GM19324 (cell line): ENCODE measurements at regions not wholly inside any gene's neighbourhood (a gene's known extent, or its start where the extent isn't known, plus 50 kb on each side); places are given as distances from the start of the nearest gene placed in this dataset.
"Not testable (repeated sequence)": the region's sequence is repeated elsewhere in the genome, so short reads cannot be mapped to it uniquely, and the experiment has no call there.

ENCODE experiments used
- ATAC-seq: cut with Tn5 transposase; IDR thresholded peaks from one replicate; pipeline ENCODE4 v1.9.1; 2021; ENCODE audit warnings: mild to moderate bottlenecking, moderate library complexity; ENCODE audit not compliant: unreplicated experiment, low FRiP score

DNA sequence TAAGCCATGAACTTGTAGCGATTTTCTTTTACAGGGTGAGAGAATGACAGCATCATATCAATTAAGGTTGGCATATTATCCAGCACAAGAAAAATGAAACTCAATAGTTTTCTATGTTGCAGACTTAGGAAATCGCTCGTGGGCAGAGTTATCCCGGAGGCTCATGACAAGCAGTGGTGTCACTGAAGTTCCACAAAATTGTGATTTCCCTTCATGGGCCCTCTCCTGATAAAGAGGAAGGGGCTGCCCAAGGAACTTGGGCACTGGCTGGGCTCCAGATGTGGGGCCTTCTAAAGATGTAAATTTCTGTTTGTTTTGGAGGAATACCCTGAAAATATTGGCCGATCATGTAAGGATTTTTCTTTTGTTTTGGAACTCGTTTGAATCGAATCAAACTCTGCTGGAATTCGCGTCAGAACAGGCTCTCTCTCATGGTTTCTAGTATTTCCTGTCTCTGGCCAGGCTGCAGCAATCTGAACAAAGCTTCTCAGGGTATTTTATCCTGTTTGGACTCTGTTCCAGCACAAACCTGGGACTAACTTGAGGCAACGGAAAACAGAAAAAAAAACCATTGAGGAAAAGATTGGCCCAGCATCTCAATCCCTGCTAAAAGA, 340.6 kb upstream of the NRP1 start:
- ATAC-seq, result no peak

GRCh38 chr10:33674491-33674890, 340.0 kb upstream of the NRP1 start:
- ATAC-seq, result no peak

GRCh38 chr10:33673839-33674415, 339.5 kb upstream of the NRP1 start:
- ATAC-seq, result no peak

- no peak for ATAC-seq
Measured at GRCh38 chr10:33669904-33670303, 335.4 kb upstream of the NRP1 start.

DNA sequence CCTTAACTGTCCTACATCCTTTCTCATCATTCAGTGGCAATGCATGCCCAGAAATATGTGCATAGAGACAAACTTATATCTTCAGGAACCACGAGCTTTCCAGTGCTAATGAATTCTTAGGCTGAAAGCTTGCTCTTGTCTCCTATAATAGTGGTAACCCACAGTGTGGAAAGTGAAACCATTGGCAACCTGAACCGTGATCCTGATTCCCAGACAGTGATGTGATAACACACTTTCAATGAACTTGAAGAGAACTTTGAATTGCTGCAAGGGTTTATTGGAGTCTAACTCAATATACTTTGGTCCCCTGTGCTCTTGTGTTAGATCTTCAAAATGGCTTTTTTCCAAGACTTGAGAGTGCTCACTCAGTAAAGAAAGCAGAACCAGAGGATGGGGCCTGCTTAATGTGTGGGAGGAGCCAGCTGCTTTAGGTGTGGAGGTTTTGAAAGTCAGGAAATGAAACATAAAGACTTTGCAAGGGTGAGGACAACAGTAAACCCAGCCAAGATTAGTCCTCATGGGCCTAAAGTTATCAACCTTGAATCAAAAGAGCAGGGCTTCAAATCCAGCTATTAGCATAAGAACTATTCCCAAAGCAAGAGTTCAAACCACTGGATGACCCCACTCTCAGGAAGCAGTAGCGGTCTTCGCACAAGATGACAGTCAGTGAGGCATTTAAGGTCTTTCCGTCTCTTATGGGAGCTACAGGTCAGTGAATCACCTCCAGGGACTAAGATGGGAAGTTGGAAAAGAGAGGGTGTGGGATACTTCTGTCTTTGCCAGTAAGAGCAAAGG, 332.4 kb upstream of the NRP1 start:
- no peak for ATAC-seq

DNA sequence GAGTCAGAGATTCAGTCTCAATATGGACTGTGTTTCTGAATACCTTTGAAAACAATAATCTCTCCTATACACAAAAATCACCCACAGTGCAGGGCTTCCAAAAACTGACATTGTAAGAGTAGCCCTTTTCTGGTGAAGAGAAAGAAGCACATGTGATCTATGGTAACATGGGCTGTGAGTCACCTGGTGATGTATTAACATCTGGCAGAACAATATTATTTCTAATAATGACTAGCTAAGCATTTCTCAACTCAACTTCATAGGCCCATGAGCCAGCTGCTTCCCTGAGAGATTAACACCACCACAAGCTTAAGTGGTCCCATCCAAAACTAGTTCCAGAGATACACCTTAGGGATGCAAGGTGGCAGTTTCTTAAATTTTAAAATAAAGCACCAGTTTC, 331.0 kb upstream of the NRP1 start:
- ATAC-seq, result no peak

GRCh38 chr10:33664070-33664469, 329.6 kb upstream of the NRP1 start:
- ATAC-seq, result no peak

GRCh38 chr10:33661580-33662336, 327.3 kb upstream of the NRP1 start:
- ATAC-seq, result no peak

DNA sequence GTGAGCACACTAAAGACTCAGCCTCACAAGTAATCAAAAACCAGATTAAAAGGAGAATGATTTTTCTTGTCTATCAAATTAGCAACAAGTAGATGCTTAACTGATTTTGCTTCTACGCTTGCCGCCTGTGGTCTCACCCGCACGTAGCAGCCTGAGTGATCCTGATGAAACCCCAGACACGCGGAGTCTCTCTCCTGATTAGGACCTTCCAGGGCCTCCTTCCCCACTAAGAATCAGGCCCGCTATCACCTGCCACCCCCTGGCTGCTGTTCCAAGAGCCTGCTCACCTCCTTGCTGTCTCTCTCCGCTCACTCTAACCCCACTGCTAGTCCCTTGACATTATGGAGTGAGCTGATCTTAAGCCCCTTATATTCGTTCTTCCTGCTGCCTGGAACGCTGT, 325.9 kb upstream of the NRP1 start:
- no peak for ATAC-seq

GRCh38 chr10:33657913-33658312, 323.4 kb upstream of the NRP1 start:
- no peak for ATAC-seq

DNA sequence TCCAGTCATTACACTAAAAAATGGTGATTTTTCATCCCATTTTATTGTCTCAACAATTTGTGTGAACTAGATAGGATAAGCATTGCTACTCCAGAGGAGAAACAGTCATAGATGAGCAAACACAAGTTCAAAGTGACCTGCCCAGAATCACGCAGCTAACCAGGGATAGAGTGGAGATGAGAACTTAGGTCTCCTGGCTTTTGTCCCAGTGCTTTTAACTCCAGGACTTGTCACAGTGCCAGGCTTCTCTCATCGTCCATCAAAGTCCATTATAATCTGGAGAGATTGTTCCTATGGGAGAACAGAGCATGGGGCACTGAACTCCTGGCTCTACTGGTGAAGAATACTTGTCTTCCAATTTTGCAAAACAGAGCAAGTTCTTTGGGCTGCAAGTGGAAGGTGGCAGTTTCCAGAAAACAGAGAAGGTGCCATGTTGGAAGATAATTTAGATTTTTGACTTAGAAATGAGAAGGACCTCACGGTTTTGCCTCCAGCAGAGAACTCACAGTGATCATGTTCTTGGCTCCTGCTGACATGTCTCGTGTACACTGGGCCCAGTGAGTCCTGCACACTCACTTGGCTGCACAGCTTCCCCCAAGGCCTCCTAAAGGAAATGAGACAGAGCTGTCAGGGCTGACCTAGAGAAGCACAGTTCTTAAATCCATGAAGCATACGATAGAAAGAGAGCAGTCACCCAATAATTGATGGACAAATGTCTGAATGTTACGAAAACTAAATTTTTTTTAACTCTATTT, 322.9 kb upstream of the NRP1 start:
- ATAC-seq, result no peak

- ATAC-seq, result no peak
Measured at GRCh38 chr10:33655921-33656320, 321.5 kb upstream of the NRP1 start.

GRCh38 chr10:33655165-33655815, 320.8 kb upstream of the NRP1 start:
- ATAC-seq, result no peak

GRCh38 chr10:33653584-33654367, 319.3 kb upstream of the NRP1 start:
- no peak for ATAC-seq

DNA sequence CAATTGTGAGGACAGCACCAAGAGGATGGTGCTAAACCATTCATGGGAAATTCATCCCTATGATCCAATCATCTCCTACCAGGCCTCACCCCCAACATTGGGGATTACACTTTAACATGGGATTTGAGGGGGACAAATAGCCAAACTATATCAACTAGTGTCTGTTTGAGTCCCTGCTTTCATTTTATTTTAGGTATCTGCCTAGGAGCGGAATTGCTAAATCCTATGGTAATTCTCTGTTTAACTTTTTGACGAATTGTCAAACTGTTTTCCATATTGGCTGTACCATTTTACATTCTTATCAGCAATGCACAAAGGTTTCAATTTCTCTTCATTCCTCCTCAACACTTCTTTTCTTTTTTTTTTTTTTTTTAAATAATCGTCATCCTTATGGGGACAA, 318.4 kb upstream of the NRP1 start:
- no peak for ATAC-seq

GRCh38 chr10:33650131-33650530, 315.7 kb upstream of the NRP1 start:
- not testable (repeated sequence) for ATAC-seq

- no peak for ATAC-seq
Measured at GRCh38 chr10:33643042-33643441, 308.6 kb upstream of the NRP1 start.

DNA sequence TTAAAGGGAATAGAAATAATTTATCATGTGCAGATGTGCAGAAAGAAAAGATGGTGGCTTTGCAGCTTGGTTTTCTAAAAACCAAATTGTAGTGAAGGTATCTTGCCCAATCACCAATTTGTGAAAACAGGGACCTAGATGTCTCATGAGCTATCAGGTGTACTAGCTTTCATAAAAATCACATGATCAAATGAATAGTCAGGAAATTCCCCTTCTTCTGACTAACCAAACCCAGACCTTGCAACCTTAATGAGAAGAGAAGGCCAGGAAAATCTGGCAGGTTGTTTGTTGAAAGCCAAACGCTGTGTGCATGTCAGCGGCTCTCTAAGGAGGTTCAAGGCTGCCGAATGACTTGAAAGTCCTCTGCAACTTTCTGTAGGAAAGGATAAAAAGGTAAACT, 304.4 kb upstream of the NRP1 start:
- no peak for ATAC-seq

DNA sequence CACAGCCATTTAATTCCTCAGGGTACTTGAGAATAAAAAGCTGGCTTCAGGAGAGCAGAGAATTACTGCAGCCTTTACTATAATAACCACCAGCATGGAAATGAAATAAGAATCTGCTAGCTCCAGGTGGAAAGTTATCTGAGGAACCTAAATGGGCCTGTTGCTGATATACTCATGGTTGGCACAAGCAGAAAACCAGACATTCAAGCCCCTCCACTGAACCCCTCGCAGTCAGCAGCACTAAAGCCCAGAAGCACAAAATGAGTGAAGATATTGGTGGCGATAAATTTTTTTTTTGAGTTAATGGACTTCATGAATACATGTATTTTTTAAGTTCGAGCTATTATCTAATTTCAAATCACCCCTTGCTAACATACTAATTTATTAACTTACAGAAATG, 303.9 kb upstream of the NRP1 start:
- no peak for ATAC-seq
